Epithelial cell of prostate (primary cell): ENCODE measurements at regions not wholly inside any gene's neighbourhood (a gene's known extent, or its start where the extent isn't known, plus 50 kb on each side); places are given as distances from the start of the nearest gene placed in this dataset.
A peak's percentile ranks its signal among the peaks of the same experiment; 100 is the strongest.

Experiments used
- DNase-seq: peaks from one replicate; pipeline ENCODE4 v3.0.0-alpha.2; 2011; ENCODE audit warnings: low read depth, low spot score
- H3K27ac ChIP-seq: fragments of 450-650 bp; 2 replicates; pipeline ENCODE4 v1.5.1; 2017; ENCODE audit warnings: mild to moderate bottlenecking

DNA sequence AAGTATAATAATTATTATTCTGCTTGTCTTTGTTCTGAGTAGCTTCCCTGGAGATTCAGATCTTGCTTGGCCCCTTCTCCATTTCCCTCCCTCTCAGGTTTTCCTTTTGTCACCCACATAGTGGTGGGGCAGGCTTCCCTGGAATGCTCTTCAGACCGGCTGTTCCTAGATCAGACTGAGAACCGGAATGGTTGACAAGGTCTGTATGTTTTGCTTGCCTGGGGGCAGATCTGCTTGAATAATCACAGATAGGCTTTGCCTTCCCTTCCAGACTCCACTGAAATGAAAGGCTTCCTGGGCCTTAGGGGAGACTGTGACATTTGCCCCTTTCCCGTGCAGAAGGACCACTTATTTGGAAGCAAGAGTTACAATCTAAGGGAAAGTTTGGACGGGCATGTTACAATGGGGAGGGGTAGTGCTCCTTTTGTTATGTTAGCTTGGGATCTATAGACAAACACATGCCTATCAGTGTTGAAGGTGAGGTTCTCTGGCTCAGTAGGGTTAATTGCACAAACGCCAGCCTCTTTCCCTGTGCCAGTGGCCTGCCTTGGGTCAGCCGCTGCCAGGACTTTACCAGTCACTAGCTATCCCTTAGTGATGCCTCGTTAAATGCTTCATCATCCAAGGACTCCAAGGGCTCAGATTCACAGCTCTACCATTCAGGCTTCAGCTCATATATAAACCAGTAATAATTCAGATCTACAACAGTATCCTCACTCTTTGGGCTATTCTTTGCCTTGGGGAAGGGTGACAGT is 178.6 kb downstream of the SNAPC1 start:
- DNase-seq = no peak
- no peak overlapping the region for H3K27ac ChIP-seq

- no peak for DNase-seq
- no peak overlapping the region for H3K27ac ChIP-seq
Measured at GRCh38 chr14:61941421-61942150, 179.4 kb downstream of the SNAPC1 start.

DNA sequence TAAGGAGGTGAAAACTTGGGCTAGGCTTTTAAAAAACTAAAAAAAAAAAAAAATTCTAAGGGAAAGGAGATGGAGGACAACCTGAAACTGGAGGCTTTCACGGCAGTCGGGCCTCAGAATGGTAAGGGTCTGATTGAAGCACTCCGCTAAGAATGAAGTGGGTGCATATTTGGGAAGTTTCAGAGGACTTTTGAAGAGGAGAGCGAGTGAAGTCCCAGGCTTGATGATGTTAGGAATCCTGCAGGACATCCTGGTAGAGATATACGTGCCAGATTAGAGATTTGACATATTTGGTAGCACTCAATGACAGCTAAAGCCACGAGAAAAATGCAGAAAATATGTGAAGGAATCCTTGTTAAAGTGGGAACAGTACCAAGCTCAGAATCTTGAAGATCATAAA is 186.2 kb downstream of the SNAPC1 start:
- DNase-seq = no peak
- H3K27ac ChIP-seq = no peak overlapping the region

DNA sequence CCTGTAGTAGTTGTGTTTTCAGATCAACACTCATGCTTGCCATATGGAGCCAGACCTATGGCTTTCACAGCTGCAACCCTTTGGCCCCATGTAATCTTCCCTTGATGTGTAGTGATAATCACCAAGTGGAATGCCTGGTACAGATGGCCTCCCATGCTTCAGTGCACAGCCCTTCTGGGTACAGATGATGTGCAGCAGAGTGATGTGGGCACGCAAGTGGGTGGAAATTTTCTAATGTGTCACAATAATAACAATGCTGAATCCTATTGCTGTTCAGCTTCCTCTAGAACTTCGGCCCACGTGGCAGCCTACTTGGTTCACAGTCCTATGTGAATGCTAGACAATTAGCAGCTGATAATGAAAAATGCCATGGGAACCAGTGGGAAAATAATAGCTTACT is 188.1 kb downstream of the SNAPC1 start:
- no peak for DNase-seq

GRCh38 chr14:61953602-61954001 is 191.4 kb downstream of the SNAPC1 start:
- H3K27ac ChIP-seq = no peak overlapping the region
- DNase-seq = no peak

More for the DNA sequence above, 188.1 kb downstream of the SNAPC1 start:
- no peak overlapping the region for H3K27ac ChIP-seq

- H3K27ac ChIP-seq = no peak overlapping the region
- DNase-seq = no peak
Measured at GRCh38 chr14:61954306-61954705, 192.1 kb downstream of the SNAPC1 start.

- no peak for DNase-seq
- no peak overlapping the region for H3K27ac ChIP-seq
Measured at GRCh38 chr14:61956517-61956916, 194.3 kb downstream of the SNAPC1 start.

DNA sequence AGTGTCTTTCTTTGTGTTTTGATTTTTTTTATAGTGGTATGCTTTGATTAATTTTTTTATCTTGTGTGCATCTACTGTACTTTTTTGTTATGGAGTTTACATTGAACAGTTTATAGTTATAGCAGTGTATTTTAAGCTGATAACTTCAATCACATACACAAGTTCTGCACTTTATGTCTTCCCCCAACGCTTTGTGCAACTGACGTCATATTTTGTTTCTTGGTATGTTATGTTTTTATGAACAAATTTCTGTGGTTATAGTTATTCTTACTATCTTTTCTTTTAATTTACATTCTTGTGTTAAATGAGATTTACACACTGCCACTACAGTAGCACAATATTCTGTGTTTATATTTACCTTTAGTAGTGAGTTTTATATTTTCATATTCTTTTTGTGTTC is 197.1 kb downstream of the SNAPC1 start:
- DNase-seq = no peak
- H3K27ac ChIP-seq = no peak overlapping the region

DNA sequence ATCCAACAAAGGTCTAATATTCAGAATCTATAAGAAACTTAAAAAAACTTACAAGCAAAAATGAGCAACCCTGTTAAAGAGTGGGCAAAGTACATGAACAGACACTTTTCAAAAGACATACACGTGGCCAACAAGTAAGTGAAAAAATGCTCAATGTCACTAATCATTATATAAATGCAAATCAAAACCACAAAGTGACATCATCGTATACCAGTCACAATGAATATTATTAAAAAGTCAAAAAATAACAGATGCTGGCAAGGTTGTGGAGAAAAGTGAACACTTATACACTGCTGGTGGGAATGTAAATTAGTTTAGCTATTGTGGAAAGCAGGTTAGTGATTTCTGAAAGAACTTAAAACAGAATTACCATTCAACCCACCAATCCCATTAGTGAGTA is 199.1 kb downstream of the SNAPC1 start:
- DNase-seq = no peak
- H3K27ac ChIP-seq = no peak overlapping the region

- no peak for DNase-seq
- H3K27ac ChIP-seq = peak overlapping the region; percentile 79
Measured at GRCh38 chr14:61963926-61964325, 201.7 kb downstream of the SNAPC1 start.

DNA sequence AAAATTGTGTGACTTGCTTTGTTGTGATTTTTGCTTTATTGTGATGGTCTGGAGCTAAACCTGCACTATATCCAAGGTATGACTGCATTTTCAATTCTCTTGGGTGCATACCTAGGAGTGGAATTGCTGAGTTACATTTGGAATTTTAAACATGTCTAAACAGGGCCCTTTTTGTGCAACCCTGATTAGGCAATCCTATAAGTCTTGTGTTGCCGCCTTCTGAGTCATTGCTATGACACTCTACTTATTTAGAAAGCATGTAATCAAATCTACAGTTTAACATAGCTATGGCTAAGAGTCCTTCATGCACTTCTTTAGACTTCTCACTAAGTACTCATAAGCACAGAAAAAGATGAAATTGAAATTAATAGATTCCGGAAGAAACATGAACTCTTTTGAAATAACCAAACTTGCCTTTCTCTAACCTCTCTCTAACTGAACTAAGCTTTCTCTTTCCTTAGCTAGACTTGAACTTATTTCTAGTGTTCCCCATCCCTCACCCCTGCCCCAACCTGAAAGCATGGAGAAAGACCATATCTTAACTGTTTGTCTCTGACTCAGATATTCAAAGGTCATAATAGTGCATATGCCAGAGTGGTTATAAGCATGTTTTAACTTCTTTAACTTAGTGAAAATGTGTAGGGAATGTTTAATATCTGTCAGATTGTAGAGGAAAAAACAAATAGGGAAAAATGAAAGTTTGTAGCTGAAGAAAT is 203.0 kb downstream of the SNAPC1 start:
- DNase-seq = peak; percentile 89
- H3K27ac ChIP-seq = peak overlapping the region; percentile 79

GRCh38 chr14:61968207-61968606 is 206.0 kb downstream of the SNAPC1 start:
- H3K27ac ChIP-seq = no peak overlapping the region
- DNase-seq = no peak

GRCh38 chr14:61972711-61973110 is 210.5 kb downstream of the SNAPC1 start:
- no peak overlapping the region for H3K27ac ChIP-seq
- DNase-seq = no peak

DNA sequence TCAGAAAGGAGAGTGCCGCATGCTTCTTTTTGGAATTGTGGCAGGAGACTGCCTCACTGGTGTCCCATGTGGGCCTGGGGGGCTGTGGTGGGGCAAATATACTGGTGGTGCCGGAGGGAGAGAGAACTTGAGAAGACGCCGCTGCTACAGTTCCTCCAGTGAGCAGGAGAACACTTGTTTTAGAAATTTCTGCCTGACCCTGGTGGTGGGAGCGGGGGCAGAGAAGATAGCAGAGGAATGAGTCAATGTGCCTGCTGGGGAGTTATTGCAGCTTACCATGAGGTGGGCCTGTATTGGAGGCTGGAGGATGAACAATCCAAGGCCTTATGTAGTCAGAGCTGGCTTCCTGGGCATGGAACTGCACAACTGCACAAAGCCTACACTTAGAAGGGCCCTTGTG is 211.8 kb downstream of the SNAPC1 start:
- DNase-seq = no peak
- no peak overlapping the region for H3K27ac ChIP-seq

- DNase-seq = no peak
- H3K27ac ChIP-seq = no peak overlapping the region
Measured at GRCh38 chr14:61977217-61977616, 215.0 kb downstream of the SNAPC1 start.

DNA sequence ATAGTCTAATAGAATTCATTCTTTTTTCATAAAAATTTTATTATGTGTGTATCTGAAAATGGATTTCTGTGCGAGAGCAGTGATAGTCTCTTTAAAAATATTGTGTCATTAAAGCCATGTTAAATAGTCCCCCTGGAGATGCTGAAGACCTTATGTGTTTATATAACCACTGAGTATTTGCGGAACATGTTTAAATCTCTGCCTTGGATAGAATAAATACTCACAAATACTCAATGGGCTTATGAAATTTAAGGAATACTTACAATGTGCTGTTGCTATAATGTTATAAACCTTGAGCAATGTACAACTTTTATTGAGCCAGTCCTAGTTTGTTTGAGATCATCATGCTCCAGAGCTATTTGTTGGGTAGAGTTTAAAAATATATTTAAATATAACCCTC is 226.0 kb downstream of the SNAPC1 start:
- DNase-seq = no peak
- H3K27ac ChIP-seq = no peak overlapping the region

DNA sequence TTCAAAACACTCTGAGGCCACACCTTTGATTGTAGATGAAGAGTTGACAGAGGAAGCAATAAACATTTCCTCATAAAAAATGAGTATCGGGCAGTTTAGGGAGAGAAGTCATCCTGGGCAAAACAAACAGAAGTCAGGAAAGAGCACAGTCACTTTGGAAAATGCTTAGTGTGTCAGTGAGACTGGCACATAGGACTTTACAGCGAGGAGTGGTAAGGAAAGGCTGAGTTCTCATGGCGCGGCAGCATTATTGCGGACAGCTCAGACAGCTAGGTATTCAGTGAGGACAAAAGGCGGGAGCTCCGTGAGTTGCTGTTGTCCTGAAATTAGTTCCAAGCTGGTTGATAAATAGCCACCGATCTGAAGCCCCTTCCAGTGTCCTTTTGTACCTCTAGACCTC is 229.9 kb downstream of the SNAPC1 start:
- DNase-seq = no peak
- H3K27ac ChIP-seq = no peak overlapping the region

GRCh38 chr14:61992926-61993325 is 230.7 kb downstream of the SNAPC1 start:
- no peak for DNase-seq
- no peak overlapping the region for H3K27ac ChIP-seq

GRCh38 chr14:61994589-61994988 is 232.4 kb downstream of the SNAPC1 start:
- DNase-seq = no peak

DNA sequence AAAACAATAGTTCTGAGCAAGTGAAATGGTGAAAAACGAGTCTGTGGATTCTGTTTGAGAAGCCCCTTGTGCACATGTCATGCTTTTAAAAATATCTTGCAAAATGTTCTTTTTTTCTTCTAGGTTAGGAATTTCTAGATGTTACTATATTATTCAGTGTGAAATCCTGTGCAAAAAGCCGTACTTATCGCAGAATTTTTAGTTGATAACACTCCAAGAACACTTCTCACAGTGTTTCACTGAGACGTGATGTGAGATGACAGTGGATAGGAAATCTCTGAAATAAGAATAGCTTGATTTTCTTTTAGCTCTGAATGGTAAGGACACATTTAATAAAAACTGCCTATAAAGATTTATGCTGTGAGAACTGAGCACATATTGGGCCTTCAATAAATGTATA is 234.5 kb downstream of the SNAPC1 start:
- no peak for DNase-seq
- H3K27ac ChIP-seq = no peak overlapping the region

More at GRCh38 chr14:61994589-61994988, 232.4 kb downstream of the SNAPC1 start:
- no peak overlapping the region for H3K27ac ChIP-seq

DNA sequence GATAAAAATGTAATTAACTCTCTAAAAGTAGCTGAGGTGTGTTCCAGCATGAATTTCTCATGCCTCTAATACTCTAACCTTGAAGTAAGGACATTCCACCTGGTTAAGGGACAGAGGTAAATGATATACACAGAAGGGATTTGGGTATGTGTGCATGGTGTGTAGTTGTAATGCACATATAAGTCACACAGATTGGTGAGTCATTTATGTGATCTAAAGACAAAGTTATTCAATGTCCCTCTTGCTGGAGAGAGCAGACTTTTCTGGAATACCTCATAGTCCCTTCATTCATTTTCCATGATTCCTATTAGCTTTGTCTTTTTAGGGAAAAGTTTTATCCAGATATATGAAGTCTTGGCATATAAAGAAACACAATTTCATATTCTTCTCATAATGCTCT is 234.9 kb downstream of the SNAPC1 start:
- no peak overlapping the region for H3K27ac ChIP-seq
- no peak for DNase-seq
